ENCODE measurements at regions not wholly inside any gene's neighbourhood (a gene's known extent, or its start where the extent isn't known, plus 50 kb on each side); places are given as distances from the start of the nearest gene placed in this dataset.
A peak's percentile ranks its signal among the peaks of the same experiment; 100 is the strongest.
"Not testable (repeated sequence)": the region's sequence is repeated elsewhere in the genome, so short reads cannot be mapped to it uniquely, and the experiment has no call there.

GRCh38 chr7:3117488-3118231 lies 74.0 kb upstream of the CARD11 start:
- no peak for TF ChIP-seq CTCF (IDR thresholded peaks at IDR 0.05)
- ATAC-seq (peak in 2 of 3 donors; percentile 34 to 64), DNase-seq (no peak)
- Mint-ChIP-seq H3K9me3 (peaks cover 8 to 9% of the 10 kb centered on the region in 2 donors), H3K4me1 (peaks cover 80 to 83% of the 10 kb centered on the region in 2 donors), H3K27me3 (ENCODE audit: low read depth in 2 of 2) (no peaks in the 10 kb centered on the region), H3K36me3 (peaks cover 39% of the 10 kb centered on the region), H3K4me3 (peak overlapping the region; percentile 99), H3K27ac (peak overlapping the region; percentile 95)
- no peaks in the 10 kb centered on the region for H3K27me3 ChIP-seq (ENCODE audit: control insufficient read depth, insufficient read depth, low read length)
- peak overlapping the region; percentile 54 for H3K4me3 ChIP-seq (ENCODE audit: low read length)
- WGBS (ENCODE audit: insufficient coverage): 31% methylated on average over 8 of the region's 8 CpGs
- no peaks in the 10 kb centered on the region for H3K9me3 ChIP-seq (ENCODE audit: control insufficient read depth, insufficient read depth, low read length)
- intact Hi-C loops (cut with micrococcal nuclease): loop anchor here (5.0 kb wide), 1 partner anchor 215 kb away; no protein-coding TSS in a partner anchor
- H3K4me1 ChIP-seq (ENCODE audit: control insufficient read depth, insufficient read depth, low read length): peaks cover 71% of the 10 kb centered on the region
- no peaks in the 10 kb centered on the region for H3K36me3 ChIP-seq (ENCODE audit: control insufficient read depth, insufficient read depth, low read length)
- peak overlapping the region; percentile 44 for H3K27ac ChIP-seq (ENCODE audit: low read length)

GRCh38 chr7:3119352-3119927 lies 75.8 kb upstream of the CARD11 start:
- H3K27me3 Mint-ChIP-seq (ENCODE audit: low read depth in 2 of 2); H3K36me3 ChIP-seq (ENCODE audit: control insufficient read depth, insufficient read depth, low read length); H3K27me3 ChIP-seq (ENCODE audit: control insufficient read depth, insufficient read depth, low read length); H3K9me3 ChIP-seq (ENCODE audit: control insufficient read depth, insufficient read depth, low read length); H3K4me3 ChIP-seq (ENCODE audit: low read length): not testable (repeated sequence)
- Mint-ChIP-seq H3K4me1 (peaks cover 66 to 67% of the 10 kb centered on the region in 2 donors), H3K4me3 (peak overlapping the region; percentile 32), H3K9me3 (peaks cover 6 to 13% of the 10 kb centered on the region in 2 donors), H3K27ac (peak overlapping the region; percentile 95), H3K36me3 (peaks cover 31% of the 10 kb centered on the region)
- Histone ChIP-seq H3K4me1 (ENCODE audit: control insufficient read depth, insufficient read depth, low read length) (peaks cover 54% of the 10 kb centered on the region), H3K27ac (ENCODE audit: low read length) (peak overlapping the region; percentile 40)
- intact Hi-C loops (cut with micrococcal nuclease): loop anchor here (1.0 to 5.0 kb wide), 2 partner anchors 12 to 217 kb away; no protein-coding TSS in a partner anchor
- peak; percentile 57 to 66 (median 65) for ATAC-seq
- WGBS (ENCODE audit: insufficient coverage): 43% methylated on average over 9 of the region's 9 CpGs
- DNase-seq: peak; percentile 18 to 45

DNA sequence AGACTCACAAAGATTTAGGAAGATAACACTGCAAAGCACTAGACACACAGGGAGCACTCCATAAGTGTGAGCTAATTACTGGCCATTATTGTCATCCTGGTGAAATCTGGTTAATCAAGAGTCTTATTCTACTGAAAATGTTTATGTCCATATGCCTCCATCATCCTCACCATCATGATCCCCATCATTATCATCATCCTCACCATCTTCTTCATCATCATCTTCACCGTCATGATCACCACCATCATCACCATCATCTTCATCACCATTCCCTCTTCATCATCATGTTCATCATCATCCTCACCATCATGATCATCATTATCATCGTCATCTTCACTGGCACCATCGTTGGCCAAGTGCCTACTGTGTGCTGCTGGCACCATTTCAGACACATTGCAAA lies 76.3 kb upstream of the CARD11 start:
- peaks cover 61 to 65% of the 10 kb centered on the region in 2 donors for H3K4me1 Mint-ChIP-seq
- peaks cover 6 to 13% of the 10 kb centered on the region in 2 donors for H3K9me3 Mint-ChIP-seq
- no peaks in the 10 kb centered on the region for H3K27me3 Mint-ChIP-seq (ENCODE audit: low read depth in 2 of 2)
- H3K27ac ChIP-seq (ENCODE audit: low read length): peak overlapping the region; percentile 40
- no peak for TF ChIP-seq CTCF (IDR thresholded peaks at IDR 0.05)
- ATAC-seq (no peak), DNase-seq (no peak)
- no peaks in the 10 kb centered on the region for H3K9me3 ChIP-seq (ENCODE audit: control insufficient read depth, insufficient read depth, low read length)
- no peaks in the 10 kb centered on the region for H3K27me3 ChIP-seq (ENCODE audit: control insufficient read depth, insufficient read depth, low read length)
- H3K36me3 Mint-ChIP-seq: peaks cover 28% of the 10 kb centered on the region
- no peak overlapping the region for H3K4me3 ChIP-seq (ENCODE audit: low read length)
- peak overlapping the region; percentile 95 for H3K27ac Mint-ChIP-seq
- 99% methylated on average over 3 of the region's 3 CpGs for WGBS (ENCODE audit: insufficient coverage)
- H3K4me3 Mint-ChIP-seq: peak overlapping the region; percentile 32
- H3K36me3 ChIP-seq (ENCODE audit: control insufficient read depth, insufficient read depth, low read length): no peaks in the 10 kb centered on the region
- H3K4me1 ChIP-seq (ENCODE audit: control insufficient read depth, insufficient read depth, low read length): peaks cover 54% of the 10 kb centered on the region
- intact Hi-C loops (cut with micrococcal nuclease): loop anchor here (1.0 to 5.0 kb wide), 2 partner anchors 13 to 218 kb away; no protein-coding TSS in a partner anchor

GRCh38 chr7:3120513-3120912 lies 76.8 kb upstream of the CARD11 start:
- Mint-ChIP-seq H3K36me3 (peaks cover 24% of the 10 kb centered on the region), H3K4me3 (peak overlapping the region; percentile 32), H3K9me3 (peaks cover 6 to 13% of the 10 kb centered on the region in 2 donors), H3K27me3 (ENCODE audit: low read depth in 2 of 2) (no peaks in the 10 kb centered on the region), H3K27ac (peak overlapping the region; percentile 95), H3K4me1 (peaks cover 55 to 59% of the 10 kb centered on the region in 2 donors)
- H3K27me3 ChIP-seq (ENCODE audit: control insufficient read depth, insufficient read depth, low read length): no peaks in the 10 kb centered on the region
- no peak for TF ChIP-seq CTCF (IDR thresholded peaks at IDR 0.05)
- peaks cover 53% of the 10 kb centered on the region for H3K4me1 ChIP-seq (ENCODE audit: control insufficient read depth, insufficient read depth, low read length)
- WGBS (ENCODE audit: insufficient coverage): 44% methylated on average over 3 of the region's 3 CpGs
- ATAC-seq (peak; percentile 71 to 89 (median 82)), DNase-seq (peak in 1 of 2 donors; percentile 78)
- H3K4me3 ChIP-seq (ENCODE audit: low read length): no peak overlapping the region
- intact Hi-C loops (cut with micrococcal nuclease): no loop called here
- no peaks in the 10 kb centered on the region for H3K9me3 ChIP-seq (ENCODE audit: control insufficient read depth, insufficient read depth, low read length)
- peak overlapping the region; percentile 70 for H3K27ac ChIP-seq (ENCODE audit: low read length)
- no peaks in the 10 kb centered on the region for H3K36me3 ChIP-seq (ENCODE audit: control insufficient read depth, insufficient read depth, low read length)

Data from natural killer cell (primary cell).